IMR-90 (cell line): ENCODE measurements at regions not wholly inside any gene's neighbourhood (a gene's known extent, or its start where the extent isn't known, plus 50 kb on each side); places are given as distances from the start of the nearest gene placed in this dataset.
A peak's percentile ranks its signal among the peaks of the same experiment; 100 is the strongest.

Experiments
- BHLHE40 ChIP-seq: fragments of 150-350 bp; IDR thresholded peaks from 2 replicates; pipeline ENCODE4 v1.6.1; 2016; ENCODE audit warnings: mild to moderate bottlenecking, low read depth, low read length
- CTCF ChIP-seq: conservative IDR thresholded peaks from 2 replicates; pipeline ENCODE4 v1.5.1; 2012; ENCODE audit warnings: mild to moderate bottlenecking, low read depth, low read length, improper control_type of control experiment
- FOS ChIP-seq: fragments of 150-350 bp; IDR thresholded peaks from 2 replicates; pipeline ENCODE4 v1.6.1; 2016; ENCODE audit warnings: low read depth, low read length

GRCh38 chr16:86343027-86343795 lies 167.1 kb upstream of the FOXF1 start:
- TF ChIP-seq CTCF = no peak
- TF ChIP-seq BHLHE40 = 0 out of 2 replicates have a peak, but pooled peaks have one; percentile 27
- TF ChIP-seq FOS = no peak
